Activated CD4-positive, alpha-beta memory T cell treated with anti-CD3 and anti-CD28 coated beads, Interleukin-2, amount 10 ng/mL, durations not matched to agents 7 days and 5 days (primary cell): ENCODE measurements at regions not wholly inside any gene's neighbourhood (a gene's known extent, or its start where the extent isn't known, plus 50 kb on each side); places are given as distances from the start of the nearest gene placed in this dataset.

Experiments
- CTCF ChIA-PET: fragments of 350-600 bp; sonication (Branson Sonifier 250); formaldehyde crosslinking; loops from one replicate; lab custom pipeline; 2021; ENCODE audit warnings: antibody characterized with exemption, inconsistent platforms; lab: Charles Lee
- POLR2A ChIA-PET: fragments of 350-600 bp; sonication (Branson Sonifier 250); formaldehyde crosslinking; loops from one replicate; lab custom pipeline; 2021; ENCODE audit warnings: antibody characterized with exemption; lab: Charles Lee
- DNase-seq: peaks from one replicate; pipeline ENCODE4 v3.0.0-alpha.2; 2020
- H3K27ac Mint-ChIP-seq: one replicate; pipeline ENCODE4 v1.8.0; 2021; ENCODE audit warnings: mild to moderate bottlenecking, mixed read lengths
- H3K27me3 Mint-ChIP-seq: one replicate; pipeline ENCODE4 v1.8.0; 2021; ENCODE audit warnings: mixed read lengths
- H3K36me3 Mint-ChIP-seq: one replicate; pipeline ENCODE4 v1.8.0; 2021; ENCODE audit warnings: low read depth, mixed read lengths
- H3K4me1 Mint-ChIP-seq: one replicate; pipeline ENCODE4 v1.8.0; 2021; ENCODE audit warnings: mixed read lengths
- H3K4me3 Mint-ChIP-seq: one replicate; pipeline ENCODE4 v1.8.0; 2021; ENCODE audit warnings: mild to moderate bottlenecking, mixed read lengths
- H3K9me3 Mint-ChIP-seq: one replicate; pipeline ENCODE4 v1.8.0; 2021; ENCODE audit warnings: mixed read lengths

DNA sequence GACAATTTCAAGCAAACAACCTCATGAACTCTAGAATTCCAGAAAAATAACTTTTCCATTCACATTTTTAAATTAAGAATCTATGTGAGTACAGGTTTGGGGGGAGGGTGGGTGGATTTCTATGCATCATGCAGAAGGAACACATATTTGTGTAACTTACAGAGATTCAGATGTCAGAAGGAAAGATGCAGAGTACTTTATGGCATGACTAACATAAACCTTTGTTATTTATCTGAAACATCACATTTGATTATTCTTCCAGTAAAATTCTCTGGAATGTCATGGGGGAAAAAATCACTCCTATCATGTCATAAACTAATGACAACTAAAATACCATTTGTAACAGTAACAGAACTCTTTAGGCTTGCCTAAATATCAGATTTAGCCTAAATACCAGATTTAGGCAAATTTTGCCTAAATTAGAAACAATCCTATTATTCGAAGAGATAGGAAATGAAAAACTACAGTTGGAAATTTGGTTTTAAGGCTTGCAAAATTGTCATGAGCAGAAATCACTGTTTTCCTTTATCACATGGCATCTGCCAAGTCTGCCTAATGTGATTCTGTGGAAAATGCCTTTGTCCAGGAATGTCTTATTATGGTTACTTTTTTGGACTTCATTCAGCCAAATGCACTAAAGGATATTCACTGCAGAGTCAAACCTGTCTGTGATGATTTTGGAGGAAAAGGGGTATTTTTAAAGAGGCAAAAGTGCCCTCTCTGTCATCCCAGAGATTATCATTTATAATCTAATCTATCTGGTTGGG, 527.7 kb upstream of the CELF2 start:
- Mint-ChIP-seq H3K4me1 (no peaks in the 10 kb centered on the region), H3K27me3 (no peaks in the 10 kb centered on the region), H3K27ac (no peak overlapping the region), H3K9me3 (no peaks in the 10 kb centered on the region), H3K36me3 (no peaks in the 10 kb centered on the region), H3K4me3 (no peak overlapping the region)
- ChIA-PET CTCF (no interaction called here), POLR2A (no interaction called here)
- DNase-seq, result no peak

DNA sequence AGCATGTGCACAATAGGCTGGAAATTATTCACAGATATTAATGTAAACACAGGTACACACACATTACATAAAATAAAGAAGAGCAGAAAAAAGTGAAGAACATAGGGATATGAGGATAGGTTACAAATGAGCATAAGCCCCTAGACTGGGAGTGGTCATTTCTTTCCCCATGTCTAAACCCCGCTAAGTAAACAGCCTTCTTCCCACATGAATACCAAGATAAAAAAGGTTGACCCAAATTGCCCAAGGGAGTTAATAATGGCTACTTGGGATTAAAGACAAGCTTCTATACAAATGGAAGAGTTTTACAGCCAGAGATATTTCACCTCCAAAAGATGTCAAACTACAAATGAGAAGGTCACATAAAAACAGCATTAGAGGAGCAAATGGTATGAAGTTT, 527.1 kb upstream of the CELF2 start:
- Mint-ChIP-seq H3K4me3 (no peak overlapping the region), H3K4me1 (no peaks in the 10 kb centered on the region), H3K27ac (no peak overlapping the region), H3K36me3 (no peaks in the 10 kb centered on the region), H3K9me3 (no peaks in the 10 kb centered on the region), H3K27me3 (no peaks in the 10 kb centered on the region)
- DNase-seq, result no peak
- POLR2A ChIA-PET, result no interaction called here
- CTCF ChIA-PET, result no interaction called here

DNA sequence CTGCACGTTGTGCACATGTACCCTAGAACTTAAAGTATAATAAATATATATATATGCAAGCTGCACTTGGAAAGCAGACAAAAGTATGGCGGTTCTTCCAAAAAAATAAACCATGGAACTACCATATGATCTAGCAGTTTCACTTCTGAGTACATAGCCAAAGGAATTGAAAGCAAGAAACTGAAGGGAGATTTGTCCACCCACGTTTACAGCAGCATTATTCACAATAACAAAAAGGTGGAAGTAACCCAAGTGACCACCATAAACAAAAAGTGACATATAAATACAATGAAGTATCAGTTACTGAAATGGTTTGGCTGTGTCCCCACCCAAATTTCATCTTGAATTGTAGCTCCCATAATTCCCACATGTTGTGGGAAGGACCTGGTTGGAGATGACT, 525.3 kb upstream of the CELF2 start:
- H3K4me3 Mint-ChIP-seq, result no peak overlapping the region
- no peak for DNase-seq
- CTCF ChIA-PET, result no interaction called here
- POLR2A ChIA-PET, result no interaction called here
- H3K36me3 Mint-ChIP-seq, result no peaks in the 10 kb centered on the region
- no peaks in the 10 kb centered on the region for H3K4me1 Mint-ChIP-seq
- no peaks in the 10 kb centered on the region for H3K27me3 Mint-ChIP-seq
- H3K27ac Mint-ChIP-seq, result no peak overlapping the region
- H3K9me3 Mint-ChIP-seq, result no peaks in the 10 kb centered on the region

DNA sequence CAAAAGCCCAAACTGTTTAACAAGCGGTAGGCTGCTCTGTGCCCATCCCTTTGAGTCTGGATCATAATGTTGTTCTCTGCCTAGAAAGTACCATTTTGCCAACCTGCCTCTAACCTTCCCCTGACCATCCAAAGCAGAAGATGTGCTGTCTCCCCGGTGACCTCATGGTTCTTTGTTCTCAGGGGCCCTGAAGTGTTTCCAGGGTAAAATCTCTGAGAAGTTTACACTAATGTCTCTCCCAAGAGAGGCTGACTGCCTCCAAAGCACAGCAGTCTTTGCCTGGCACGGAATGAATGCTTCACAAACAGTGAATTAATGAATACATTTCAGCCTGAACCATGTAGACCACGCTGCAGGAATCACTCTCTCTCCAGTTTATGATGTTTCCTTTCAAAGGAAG, 523.8 kb upstream of the CELF2 start:
- H3K27ac Mint-ChIP-seq, result no peak overlapping the region
- CTCF ChIA-PET, result no interaction called here
- H3K36me3 Mint-ChIP-seq, result no peaks in the 10 kb centered on the region
- H3K4me1 Mint-ChIP-seq, result no peaks in the 10 kb centered on the region
- no peak overlapping the region for H3K4me3 Mint-ChIP-seq
- POLR2A ChIA-PET, result no interaction called here
- H3K27me3 Mint-ChIP-seq, result no peaks in the 10 kb centered on the region
- no peak for DNase-seq
- no peaks in the 10 kb centered on the region for H3K9me3 Mint-ChIP-seq

DNA sequence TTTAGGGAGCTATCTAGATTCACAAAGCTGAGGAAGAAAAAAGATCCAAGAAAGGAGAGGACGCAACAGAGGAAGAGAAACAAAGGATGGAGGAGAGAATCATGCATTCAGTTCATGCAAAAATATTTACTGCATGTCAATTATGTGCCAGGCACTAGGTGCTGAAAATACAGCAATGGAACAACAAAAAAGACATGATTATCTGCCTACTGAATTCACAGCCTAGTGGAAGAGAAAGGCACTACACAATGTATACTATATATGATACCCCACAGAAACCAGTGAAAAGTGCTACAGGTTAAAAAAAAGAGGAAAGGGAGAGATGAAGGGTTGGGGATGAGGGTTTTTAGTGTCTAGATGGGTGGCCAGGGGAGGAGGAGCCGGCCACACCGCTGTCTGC, 520.4 kb upstream of the CELF2 start:
- no peaks in the 10 kb centered on the region for H3K27me3 Mint-ChIP-seq
- H3K9me3 Mint-ChIP-seq, result no peaks in the 10 kb centered on the region
- H3K36me3 Mint-ChIP-seq, result no peaks in the 10 kb centered on the region
- H3K27ac Mint-ChIP-seq, result no peak overlapping the region
- no peak for DNase-seq
- peaks cover 3% of the 10 kb centered on the region for H3K4me1 Mint-ChIP-seq
- POLR2A ChIA-PET, result no interaction called here
- CTCF ChIA-PET, result no interaction called here
- H3K4me3 Mint-ChIP-seq, result no peak overlapping the region

DNA sequence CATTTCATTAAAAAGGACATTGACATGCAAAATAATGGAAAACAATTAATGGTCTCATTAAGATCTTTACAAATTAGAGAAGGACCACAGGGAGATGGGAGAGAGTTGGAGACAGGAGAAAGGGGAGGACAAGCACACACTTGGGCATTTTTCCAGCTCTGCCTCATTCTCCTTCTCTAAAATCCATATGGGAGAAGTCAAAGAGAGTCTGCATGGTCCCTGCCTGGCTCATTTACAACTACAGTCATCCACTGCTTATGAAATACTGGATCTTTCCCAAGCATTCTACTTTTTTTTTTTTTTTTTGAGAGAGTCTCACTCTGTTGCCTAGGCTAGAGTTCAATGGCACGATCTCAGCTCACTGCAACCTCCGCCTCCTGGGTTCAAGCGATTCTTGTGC, 518.9 kb upstream of the CELF2 start:
- no peaks in the 10 kb centered on the region for H3K36me3 Mint-ChIP-seq
- CTCF ChIA-PET, result no interaction called here
- no peak overlapping the region for H3K27ac Mint-ChIP-seq
- H3K27me3 Mint-ChIP-seq, result no peaks in the 10 kb centered on the region
- no peak overlapping the region for H3K4me3 Mint-ChIP-seq
- DNase-seq, result no peak
- POLR2A ChIA-PET, result no interaction called here
- H3K9me3 Mint-ChIP-seq, result no peaks in the 10 kb centered on the region
- H3K4me1 Mint-ChIP-seq, result peaks cover 3% of the 10 kb centered on the region

DNA sequence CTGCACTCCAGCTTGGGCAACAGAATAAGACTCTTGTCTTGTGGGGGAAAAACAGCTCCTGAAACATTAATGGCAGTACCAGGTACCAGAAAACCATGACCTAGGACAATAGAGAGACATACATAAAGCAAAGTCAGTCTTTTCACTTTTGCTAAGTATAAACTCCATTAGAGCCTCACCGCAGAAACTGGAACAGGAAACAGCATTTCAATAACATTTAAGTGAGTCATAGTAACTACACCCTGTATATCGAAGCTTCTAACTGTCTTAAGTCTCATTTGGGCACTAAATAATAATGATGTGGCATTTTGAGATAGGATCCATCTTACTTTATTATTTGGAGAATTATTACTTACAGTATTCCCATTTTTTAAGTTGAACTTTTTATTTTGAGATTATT, 517.8 kb upstream of the CELF2 start:
- CTCF ChIA-PET, result no interaction called here

DNA sequence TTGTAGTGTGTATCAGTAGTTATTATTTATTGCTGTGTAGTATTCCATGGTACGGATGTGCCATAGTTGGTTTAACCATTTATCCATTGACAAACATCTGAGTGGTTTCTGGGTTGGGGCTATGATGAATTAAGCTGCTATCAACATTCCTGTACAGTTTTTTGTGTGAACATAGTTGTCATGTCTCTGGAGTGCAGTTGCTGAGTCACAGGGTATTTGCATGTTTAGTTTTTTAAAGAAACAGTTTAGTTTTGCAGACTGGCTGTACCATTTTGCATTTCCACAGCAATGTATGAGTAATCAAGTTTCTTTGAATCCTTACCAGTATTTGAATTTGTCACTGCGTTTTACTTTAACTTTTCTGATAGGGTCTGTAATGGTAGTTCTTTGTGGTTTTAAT, 516.7 kb upstream of the CELF2 start:
- H3K27ac Mint-ChIP-seq, result no peak overlapping the region
- POLR2A ChIA-PET, result no interaction called here
- DNase-seq, result no peak
- H3K36me3 Mint-ChIP-seq, result no peaks in the 10 kb centered on the region
- CTCF ChIA-PET, result no interaction called here
- H3K4me3 Mint-ChIP-seq, result no peak overlapping the region
- H3K4me1 Mint-ChIP-seq, result peaks cover 3% of the 10 kb centered on the region
- H3K9me3 Mint-ChIP-seq, result no peaks in the 10 kb centered on the region
- H3K27me3 Mint-ChIP-seq, result peaks cover 3% of the 10 kb centered on the region

More for the DNA sequence above, 517.8 kb upstream of the CELF2 start:
- Mint-ChIP-seq H3K4me1 (peaks cover 3% of the 10 kb centered on the region), H3K27ac (no peak overlapping the region), H3K36me3 (no peaks in the 10 kb centered on the region), H3K9me3 (no peaks in the 10 kb centered on the region), H3K4me3 (no peak overlapping the region), H3K27me3 (peaks cover 1% of the 10 kb centered on the region)
- no peak for DNase-seq
- POLR2A ChIA-PET, result no interaction called here

DNA sequence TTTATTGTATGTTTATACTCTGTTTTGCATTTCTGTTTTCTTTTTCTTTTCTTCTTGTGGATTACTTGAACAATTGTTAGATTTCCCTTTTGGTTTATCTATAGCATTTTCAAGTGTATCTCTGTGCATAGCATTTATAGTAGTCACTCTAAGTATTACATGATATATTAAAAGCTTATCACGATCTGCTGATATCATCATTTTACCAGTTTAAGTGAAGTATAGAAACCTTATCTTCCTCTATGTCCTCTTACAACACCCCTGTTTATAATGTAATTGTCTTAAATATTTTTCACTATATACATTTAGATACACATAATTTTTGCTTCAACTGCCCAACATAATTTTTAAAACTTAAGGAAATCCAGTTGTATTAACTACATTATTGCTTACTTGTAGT, 513.9 kb upstream of the CELF2 start:
- DNase-seq, result no peak
- H3K36me3 Mint-ChIP-seq, result no peaks in the 10 kb centered on the region
- H3K4me1 Mint-ChIP-seq, result peaks cover 3% of the 10 kb centered on the region
- H3K4me3 Mint-ChIP-seq, result no peak overlapping the region
- no peak overlapping the region for H3K27ac Mint-ChIP-seq
- H3K9me3 Mint-ChIP-seq, result no peaks in the 10 kb centered on the region
- POLR2A ChIA-PET, result no interaction called here
- peaks cover 3% of the 10 kb centered on the region for H3K27me3 Mint-ChIP-seq
- CTCF ChIA-PET, result no interaction called here

DNA sequence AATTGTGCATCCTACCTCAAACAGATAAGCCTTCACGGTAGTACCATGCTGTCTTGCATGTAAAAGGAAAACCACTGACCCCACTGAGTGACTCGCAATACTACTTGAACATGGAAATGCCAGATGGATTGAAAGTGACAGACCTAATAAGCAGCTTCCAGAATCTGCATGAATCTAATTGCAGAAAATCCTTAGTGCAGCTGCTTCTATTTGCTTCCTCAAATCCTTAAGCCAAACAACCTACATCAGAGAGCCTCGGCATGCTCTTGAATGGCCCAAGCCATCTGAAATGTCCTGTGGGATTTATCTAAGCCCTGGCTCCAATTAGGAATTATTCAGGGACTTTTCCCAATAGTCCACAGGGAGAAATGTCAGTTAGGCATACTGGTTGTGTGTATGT, 509.5 kb upstream of the CELF2 start:
- DNase-seq, result no peak
- ChIA-PET CTCF (no interaction called here), POLR2A (no interaction called here)
- H3K4me1 Mint-ChIP-seq, result no peaks in the 10 kb centered on the region
- no peaks in the 10 kb centered on the region for H3K36me3 Mint-ChIP-seq
- no peak overlapping the region for H3K4me3 Mint-ChIP-seq
- no peak overlapping the region for H3K27ac Mint-ChIP-seq
- H3K27me3 Mint-ChIP-seq, result peaks cover 3% of the 10 kb centered on the region
- H3K9me3 Mint-ChIP-seq, result no peaks in the 10 kb centered on the region

DNA sequence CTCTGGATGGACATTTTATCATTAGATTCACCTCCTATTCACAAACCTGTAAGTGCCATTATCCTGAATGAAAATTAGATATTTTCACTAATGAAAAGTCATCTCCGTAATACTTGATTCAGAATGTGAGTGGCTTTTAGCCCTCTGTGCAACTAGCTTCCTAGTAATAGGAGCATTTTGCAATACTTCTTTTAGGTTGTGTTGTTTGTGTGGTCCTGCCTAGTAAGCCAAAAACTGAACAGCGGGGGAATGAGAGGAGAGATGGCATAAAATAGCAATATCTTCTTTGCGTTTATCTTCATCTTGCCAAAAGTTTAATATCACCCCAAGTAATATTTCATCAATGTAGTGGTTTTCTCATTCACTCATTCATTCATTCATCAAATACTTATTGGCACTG, 507.5 kb upstream of the CELF2 start:
- no peak for DNase-seq
- H3K9me3 Mint-ChIP-seq, result no peaks in the 10 kb centered on the region
- no peak overlapping the region for H3K4me3 Mint-ChIP-seq
- no peaks in the 10 kb centered on the region for H3K4me1 Mint-ChIP-seq
- H3K36me3 Mint-ChIP-seq, result no peaks in the 10 kb centered on the region
- H3K27ac Mint-ChIP-seq, result no peak overlapping the region
- ChIA-PET POLR2A (no interaction called here), CTCF (no interaction called here)
- peaks cover 2% of the 10 kb centered on the region for H3K27me3 Mint-ChIP-seq

DNA sequence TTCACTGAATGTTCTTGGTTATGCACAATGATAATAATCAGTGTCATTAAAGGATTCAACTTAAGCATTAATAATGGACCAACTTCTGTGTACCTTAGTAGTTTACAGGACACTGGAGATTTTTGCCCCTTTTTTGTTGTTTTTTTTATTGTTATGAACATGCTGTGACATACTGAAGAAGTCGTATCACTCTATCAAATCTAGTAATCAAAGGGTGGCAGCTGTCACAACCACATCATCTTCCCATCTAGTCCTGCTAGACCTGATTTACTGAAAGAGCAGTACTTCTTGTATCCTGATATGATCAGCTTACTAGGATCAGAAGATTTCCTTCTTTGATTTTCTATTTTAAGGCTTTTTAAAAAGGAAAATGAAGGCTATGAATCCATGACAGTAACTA, 504.6 kb upstream of the CELF2 start:
- Mint-ChIP-seq H3K27me3 (no peaks in the 10 kb centered on the region), H3K27ac (no peak overlapping the region), H3K9me3 (no peaks in the 10 kb centered on the region), H3K4me1 (no peaks in the 10 kb centered on the region), H3K36me3 (no peaks in the 10 kb centered on the region), H3K4me3 (no peak overlapping the region)
- CTCF ChIA-PET, result no interaction called here
- POLR2A ChIA-PET, result no interaction called here
- no peak for DNase-seq

DNA sequence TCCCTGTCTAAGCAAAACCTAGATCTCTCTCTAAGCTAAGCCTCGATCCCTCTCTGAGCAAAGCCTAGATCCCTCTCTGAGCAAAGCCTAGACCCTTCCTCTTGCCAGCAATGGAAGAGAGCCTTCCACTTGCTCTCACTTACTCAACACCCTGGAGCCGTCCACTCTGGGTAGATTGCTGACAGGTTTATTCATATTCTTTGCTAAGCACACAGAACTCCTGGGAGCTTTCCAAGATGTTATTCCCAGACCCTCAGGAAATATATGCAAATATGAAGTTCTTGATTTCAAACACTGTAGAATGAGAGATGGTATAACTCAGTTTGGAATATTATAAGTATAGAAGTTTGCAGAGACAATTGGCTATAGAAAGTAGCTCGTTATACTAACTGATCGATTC, 503.8 kb upstream of the CELF2 start:
- ChIA-PET POLR2A (no interaction called here), CTCF (no interaction called here)
- H3K9me3 Mint-ChIP-seq, result no peaks in the 10 kb centered on the region
- H3K27me3 Mint-ChIP-seq, result no peaks in the 10 kb centered on the region
- H3K4me1 Mint-ChIP-seq, result no peaks in the 10 kb centered on the region
- H3K27ac Mint-ChIP-seq, result no peak overlapping the region
- H3K4me3 Mint-ChIP-seq, result no peak overlapping the region
- no peaks in the 10 kb centered on the region for H3K36me3 Mint-ChIP-seq
- DNase-seq, result no peak

DNA sequence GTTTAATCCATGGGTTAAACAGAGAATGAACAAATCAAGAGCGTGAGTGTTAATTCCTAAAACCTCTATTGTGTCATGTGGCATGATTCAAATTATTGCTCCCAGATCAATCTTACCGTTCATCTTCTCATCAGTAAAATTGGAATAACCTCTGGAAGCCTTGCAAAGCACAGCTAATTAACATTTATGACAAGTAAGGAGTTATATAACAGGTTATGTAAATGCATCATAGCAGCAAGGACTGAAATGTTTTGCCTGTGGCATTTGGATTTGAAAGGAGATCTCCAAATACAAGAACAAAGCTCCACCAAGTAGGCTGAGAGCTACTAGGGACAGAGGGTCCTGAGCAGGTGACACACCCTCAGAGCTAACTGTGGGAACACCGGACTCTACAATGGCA, 502.9 kb upstream of the CELF2 start:
- H3K36me3 Mint-ChIP-seq, result no peaks in the 10 kb centered on the region
- CTCF ChIA-PET, result no interaction called here
- no peaks in the 10 kb centered on the region for H3K4me1 Mint-ChIP-seq
- no peaks in the 10 kb centered on the region for H3K9me3 Mint-ChIP-seq
- no peaks in the 10 kb centered on the region for H3K27me3 Mint-ChIP-seq
- H3K27ac Mint-ChIP-seq, result no peak overlapping the region
- POLR2A ChIA-PET, result no interaction called here
- DNase-seq, result no peak
- no peak overlapping the region for H3K4me3 Mint-ChIP-seq
